ENCODE measurements at regions not wholly inside any gene's neighbourhood (a gene's known extent, or its start where the extent isn't known, plus 50 kb on each side); places are given as distances from the start of the nearest gene placed in this dataset.

GRCh38 chr5:43854697-43855292 is 251.8 kb downstream of the NNT start:
- TF ChIP-seq CTCF (IDR thresholded peaks at IDR 0.05 in 2 of 3, conservative IDR thresholded peaks at IDR 0.05 in 1 of 3; ENCODE audit: borderline replicate concordance in 1 of 3, insufficient read depth in 1 of 3, low read depth in 2 of 3, low read length in 2 of 3), result no peak
- no peak for TF ChIP-seq REST (IDR thresholded peaks at IDR 0.05; ENCODE audit: low read depth)
- no peak for TF ChIP-seq TCF7L2 (IDR thresholded peaks at IDR 0.05; ENCODE audit: borderline replicate concordance, extremely low read depth, insufficient read depth, insufficient read length)
- no peak for TF ChIP-seq ZNF274 (IDR thresholded peaks at IDR 0.05; ENCODE audit: low read depth, low read length)
- no peak for TF ChIP-seq POLR2A (IDR thresholded peaks at IDR 0.05; ENCODE audit: borderline replicate concordance, extremely low read depth, insufficient read depth, insufficient read length)
- TF ChIP-seq CEBPB (IDR thresholded peaks at IDR 0.05; ENCODE audit: low read depth), result no peak
- TF ChIP-seq EZH2 (IDR thresholded peaks at IDR 0.05), result no peak
- TF ChIP-seq EZH2phosphoT487 (IDR thresholded peaks at IDR 0.05; ENCODE audit: borderline replicate concordance), result no peak
- no peak for TF ChIP-seq MAX (IDR thresholded peaks at IDR 0.05)
- no peak for TF ChIP-seq RAD21 (IDR thresholded peaks at IDR 0.05; ENCODE audit: low read depth)
